ENCODE measurements at regions not wholly inside any gene's neighbourhood (a gene's known extent, or its start where the extent isn't known, plus 50 kb on each side); places are given as distances from the start of the nearest gene placed in this dataset.

DNA sequence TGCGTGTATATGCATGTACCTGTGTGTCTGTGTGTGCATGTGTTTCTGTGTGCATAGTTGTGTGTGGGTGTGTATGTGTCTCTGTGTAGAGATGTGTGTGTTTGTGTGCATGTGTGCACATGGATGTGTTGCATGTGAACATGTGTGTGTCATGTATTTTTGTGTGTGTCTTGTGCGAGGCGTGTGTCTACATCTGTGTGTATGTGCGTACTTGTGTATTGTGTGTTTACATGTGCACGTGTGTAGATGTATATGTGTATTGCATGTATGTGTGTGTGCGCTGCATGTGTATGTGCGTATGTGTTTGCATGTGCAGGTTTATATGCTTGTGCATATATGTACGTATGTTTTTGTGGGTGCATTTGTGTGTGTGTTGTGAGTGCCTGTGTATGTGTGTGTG, 735.2 kb downstream of the GALR1 start:
- DNase-seq (ENCODE audit: low read depth) = no peak

DNA sequence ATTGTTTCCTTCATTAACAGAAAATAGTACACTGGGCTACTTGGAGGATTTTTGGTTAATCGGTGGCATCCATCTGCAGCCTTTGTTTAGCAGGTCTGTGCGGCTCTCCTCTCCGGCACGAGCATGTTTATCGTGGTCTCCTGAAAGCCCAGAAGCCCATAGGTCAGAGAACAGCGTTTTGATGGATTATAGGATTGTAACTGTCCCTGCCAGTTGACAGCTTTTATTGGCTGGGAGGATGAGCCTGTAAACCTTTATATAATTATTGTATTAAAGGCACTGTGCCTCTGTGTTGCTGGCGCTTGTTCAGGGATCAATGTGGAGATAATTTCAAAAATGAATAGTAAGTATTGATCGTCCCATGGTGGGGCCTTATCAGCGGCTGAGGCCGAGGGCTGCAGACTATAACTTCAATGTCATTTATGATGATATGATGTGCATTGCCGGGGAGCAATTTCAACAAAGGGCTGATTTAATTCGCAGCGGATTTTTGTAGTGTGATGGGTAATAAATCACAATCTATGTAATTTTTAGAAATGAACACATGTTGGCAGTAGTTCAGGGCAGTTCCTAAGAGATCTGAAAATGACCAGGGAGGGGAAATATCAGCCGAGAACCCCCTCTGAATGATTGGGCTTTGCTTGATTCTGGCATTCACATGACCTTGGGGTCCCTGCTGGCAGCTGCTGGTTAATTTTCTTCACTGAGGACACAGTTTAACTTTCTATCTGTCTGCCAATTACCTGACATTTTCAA, 736.1 kb downstream of the GALR1 start:
- DNase-seq (ENCODE audit: low read depth) = no peak

DNA sequence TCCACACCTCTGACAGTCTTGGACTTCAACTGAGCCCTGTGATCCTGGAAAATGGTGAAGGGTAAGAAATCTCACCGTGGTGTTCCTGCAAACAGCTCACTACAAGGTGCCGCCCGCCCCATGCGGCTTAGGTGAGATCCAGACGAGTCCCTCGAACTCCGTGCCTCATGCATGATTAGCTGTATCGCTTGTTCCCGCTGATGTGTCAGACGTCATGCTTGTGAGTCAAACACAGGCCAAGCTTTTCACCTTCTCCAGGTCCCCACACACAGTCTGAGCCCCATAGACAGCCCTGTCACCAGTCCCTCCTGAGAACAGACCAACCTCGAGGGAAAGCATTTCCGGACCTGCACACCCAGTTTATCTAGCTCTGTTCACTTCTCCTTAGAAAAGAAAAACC, 740.5 kb downstream of the GALR1 start:
- DNase-seq (ENCODE audit: low read depth) = peak; percentile 61

DNA sequence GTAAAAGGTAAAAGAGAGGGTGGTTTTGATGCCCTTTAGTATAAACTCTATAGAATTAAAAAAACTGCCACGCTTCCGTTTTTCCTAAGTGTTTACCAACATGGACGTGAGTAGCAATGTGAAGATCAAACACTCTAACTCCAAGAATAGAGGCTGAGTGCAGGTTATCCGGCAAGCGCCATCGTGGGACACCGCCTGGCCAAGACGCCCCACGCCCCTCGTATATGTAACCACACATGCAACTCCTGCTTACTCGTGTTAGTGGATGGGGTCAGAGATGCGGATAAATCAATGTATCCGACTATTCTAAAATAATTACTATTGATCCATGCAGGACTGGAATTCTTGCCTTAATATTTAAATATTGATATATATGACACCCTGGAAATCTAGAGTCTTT, 741.3 kb downstream of the GALR1 start:
- DNase-seq (ENCODE audit: low read depth) = no peak

DNA sequence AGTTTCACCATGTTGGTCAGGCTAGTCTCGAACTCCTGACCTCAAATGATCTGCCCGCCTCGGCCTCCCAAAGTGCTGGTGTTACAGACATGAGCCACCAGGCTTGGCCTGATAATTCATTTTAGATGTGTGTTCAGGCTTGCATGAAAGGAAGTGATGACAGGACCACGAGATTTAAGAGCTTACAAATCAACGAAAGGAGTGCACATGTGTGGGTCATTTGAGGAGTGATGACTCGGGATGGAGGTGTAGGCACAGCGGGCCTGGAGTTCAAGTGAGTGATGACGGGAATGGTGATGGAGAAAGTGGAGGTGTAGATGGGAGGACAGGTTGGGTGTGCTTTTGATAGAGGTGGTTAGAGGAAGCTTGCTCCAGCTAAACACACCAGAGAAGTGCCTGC, 742.4 kb downstream of the GALR1 start:
- DNase-seq (ENCODE audit: low read depth) = peak; percentile 44

DNA sequence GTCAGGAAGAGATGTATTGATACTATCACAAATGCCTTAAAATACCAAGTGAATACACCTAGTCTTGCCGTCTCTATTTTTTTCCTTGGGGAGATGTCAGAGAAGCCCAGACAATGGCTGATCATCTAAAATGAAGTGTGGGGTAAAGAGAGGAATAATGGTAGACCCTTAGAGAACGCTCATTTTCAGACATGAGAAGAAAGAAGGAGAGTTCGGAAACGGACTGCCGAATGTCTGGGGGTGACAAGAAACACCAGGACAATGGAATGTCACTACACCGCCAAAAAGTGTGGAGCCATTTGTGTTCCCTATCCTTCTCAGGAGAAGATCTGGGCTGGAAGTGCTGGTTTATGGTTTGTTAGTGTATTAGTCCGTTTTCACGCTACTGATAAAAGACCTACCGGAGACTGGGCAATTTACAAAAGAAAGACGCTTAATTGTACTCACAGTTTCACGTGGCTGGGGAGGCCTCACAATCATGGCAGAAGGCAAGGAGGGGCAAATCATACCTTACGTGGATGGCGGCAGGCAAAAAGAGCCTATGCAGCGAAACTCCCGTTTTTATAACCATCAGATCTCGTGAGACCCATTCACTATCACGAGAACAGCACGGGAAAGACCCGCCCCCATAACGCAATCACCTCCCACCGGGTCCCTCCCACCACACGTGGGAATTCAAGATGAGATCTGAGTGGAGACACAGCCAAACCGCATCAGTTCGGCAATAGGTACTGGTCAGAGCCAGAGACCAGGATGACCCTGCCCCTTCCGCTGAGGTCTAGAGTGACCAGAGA, 743.7 kb downstream of the GALR1 start:
- peak; percentile 75 for DNase-seq (ENCODE audit: low read depth)

DNA sequence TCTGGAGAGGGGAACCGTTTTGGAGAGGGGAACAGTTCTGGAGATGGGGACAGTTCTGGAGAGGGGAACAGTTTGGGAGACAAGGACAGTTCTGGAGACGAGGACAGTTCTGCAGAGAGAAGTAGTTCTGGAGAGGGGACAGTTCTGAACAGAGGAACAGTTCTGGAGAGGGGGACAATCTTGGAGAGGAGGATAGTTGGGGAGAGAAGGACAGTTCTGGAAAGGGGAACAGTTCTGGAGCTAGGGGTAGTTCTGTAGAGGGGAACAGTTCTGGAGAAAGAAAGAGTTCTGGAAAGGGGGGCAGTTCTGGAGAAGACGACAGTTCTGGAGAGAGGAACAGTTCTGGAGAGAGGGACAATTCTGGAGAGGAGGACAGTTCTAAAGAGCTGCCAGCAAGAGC, 745.9 kb downstream of the GALR1 start:
- no peak for DNase-seq (ENCODE audit: low read depth)

DNA sequence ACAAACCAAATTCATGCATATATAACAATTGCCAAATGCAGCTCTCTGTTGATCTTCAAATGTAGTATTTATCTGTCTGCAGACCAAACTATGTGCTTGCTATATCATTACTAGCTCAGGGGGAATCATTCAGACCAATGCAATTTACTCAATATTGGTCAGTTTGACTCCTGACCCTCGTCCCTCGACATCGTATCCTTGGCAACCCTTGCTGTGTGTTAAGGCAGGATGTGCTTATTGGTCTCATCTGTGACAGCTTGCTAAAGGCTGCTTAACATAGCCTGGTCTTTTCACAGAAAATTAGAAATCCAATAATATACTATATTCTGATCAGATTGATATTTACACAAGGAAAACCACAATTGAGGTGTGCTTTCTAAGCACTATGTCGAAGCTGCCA, 747.1 kb downstream of the GALR1 start:
- DNase-seq (ENCODE audit: low read depth) = no peak

DNA sequence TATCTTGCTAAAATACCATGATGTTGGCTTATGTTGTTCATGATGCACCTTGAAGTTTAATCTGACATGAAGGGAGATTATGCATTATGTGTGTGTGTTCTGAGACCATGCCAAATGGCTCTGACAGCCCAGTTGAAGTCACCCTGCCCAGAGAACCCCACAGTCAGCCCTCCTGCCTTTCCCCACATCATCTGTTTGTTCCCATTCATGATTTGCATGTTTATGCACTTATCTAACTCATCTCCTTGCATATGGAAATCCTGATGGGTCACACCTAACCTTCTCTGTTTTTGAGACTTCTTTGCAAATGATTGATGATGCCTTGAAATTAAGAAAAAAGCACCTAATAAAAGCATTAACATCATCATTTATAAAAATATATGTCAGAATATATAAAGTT, 752.2 kb downstream of the GALR1 start:
- no peak for DNase-seq (ENCODE audit: low read depth)

DNA sequence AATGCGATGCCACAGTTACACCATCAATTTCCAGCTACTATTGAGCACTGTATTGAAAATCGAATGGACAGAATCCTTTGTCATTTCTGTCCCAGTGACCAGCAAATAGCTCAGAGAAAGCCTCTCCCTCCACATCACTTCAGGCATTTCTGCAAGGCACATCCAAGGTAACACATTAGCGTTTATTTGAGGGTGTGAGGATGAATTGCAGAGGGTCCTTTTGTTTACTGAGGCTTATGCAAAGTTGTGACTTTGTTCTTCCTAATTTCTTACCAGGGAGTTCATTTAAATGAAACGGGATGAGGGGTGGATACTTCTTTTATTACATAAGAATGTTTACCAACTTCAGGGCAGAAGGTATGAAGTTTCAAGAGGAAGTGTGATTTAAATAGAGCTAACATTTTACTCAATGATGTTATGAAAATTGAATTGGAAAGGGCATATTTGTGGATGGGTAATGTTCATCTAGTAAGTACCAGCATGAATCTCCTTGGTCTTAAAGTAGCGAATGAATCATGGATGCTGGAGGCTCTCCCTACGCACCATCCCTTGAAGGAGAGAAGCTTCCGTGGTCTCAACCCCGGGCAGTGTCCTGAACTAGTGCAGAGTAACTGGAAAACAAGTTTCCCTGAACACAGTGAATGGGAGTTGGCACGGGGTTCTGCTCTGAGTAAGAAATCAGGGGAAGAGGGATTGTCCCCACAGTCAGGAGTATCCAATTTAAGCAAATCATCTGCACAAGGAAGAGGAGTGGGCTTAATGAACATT, 756.5 kb downstream of the GALR1 start:
- DNase-seq (ENCODE audit: low read depth) = no peak

DNA sequence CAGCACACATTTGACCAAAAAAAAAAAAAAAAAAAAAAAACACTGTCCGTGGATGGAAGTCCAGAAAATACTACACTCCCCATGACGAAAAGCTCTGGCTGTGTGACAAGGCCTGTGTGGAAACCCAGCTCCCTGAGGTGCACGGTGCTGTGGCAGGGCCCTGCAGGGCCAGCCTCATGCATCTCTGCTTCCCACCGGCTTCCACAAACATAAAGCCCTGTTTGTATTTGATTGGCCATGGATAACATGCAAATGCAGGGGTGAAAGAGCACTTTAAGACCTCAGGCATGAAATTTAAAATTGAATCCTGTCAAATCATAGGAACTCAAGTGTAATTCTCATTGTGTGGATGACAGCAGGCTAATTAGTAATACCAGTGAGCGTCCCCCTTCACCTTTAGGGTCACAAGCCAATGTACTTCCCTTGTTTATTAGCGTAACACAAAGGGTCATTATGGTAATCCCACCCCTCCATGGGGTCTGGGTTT, 757.2 kb downstream of the GALR1 start:
- no peak for DNase-seq (ENCODE audit: low read depth)

DNA sequence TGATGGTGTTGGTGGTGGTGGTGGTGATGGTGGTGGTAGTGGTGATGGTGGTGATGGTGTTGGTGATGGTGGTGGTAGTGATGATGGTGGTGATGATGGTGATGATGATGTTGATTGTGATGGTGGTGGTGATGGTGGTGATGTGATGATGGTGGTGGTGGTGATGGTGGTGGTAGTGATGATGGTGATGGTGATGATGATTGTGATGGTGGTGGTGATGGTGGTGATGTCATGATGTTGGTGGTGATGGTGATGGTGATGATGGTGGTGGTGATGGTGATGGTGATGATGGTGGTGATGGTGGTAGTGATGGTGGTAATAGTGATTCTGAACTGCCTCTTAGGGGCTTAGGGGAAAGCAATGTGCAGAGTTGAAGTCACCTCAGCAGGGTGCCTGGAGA, 760.7 kb downstream of the GALR1 start:
- DNase-seq (ENCODE audit: low read depth) = no peak

DNA sequence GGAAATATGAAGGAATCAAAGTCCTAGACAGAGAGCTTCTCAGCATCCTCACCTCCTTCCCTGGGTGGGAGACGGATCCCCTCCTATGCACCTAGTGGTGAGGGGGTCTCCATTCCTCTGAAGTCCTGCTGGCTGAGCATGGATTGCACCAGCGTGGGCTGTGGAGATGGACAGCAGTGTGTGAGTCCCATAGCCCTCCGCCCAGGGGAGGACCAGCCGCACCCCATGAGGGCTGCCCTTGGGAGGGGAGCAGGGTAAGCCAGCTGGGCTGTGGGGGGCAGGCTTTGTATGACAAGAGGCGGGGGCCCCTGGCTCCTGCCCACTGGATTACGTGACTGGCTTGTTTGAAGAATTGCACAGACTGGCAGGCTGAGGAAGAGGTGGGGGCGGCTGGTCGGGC, 768.2 kb downstream of the GALR1 start:
- DNase-seq (ENCODE audit: low read depth) = no peak

DNA sequence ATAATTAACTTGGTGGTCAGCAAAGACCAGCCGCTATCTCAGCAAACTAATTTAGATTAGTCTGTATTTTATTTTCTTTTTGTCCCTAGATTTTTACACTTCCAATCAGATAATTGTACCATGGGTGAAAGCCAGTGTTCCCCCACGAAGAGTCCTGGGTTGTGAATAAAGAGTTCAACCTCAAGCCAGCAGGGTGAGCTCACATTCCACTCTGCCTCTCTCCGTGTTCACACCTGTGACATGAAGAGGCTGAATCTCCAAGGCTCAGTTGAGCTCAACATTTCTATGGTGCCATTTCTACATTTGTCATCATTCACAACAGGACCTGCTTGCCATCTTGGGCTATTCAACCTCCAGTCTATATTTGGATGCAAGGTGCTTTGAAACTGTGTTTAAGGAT, 771.5 kb downstream of the GALR1 start:
- no peak for DNase-seq (ENCODE audit: low read depth)

DNA sequence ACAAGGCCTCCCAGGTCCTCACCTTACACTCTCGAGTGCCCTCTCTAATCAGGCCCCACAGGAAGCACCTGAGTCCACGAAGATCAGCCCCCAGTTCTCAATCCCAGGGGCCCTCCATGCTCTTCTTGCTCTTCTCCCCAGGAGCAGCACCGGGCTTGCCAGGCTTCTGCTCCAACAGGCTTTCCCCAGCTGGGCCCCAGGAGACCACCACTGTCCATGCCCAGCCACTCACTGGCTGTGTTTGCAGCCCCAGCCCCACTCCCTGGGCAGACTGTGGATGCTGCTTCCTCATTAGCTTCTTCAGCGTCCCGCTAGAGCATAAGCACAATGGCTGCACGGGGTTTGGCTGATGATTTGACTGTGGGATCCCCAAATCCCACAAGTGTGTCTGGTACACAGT, 781.9 kb downstream of the GALR1 start:
- no peak for DNase-seq (ENCODE audit: low read depth)

DNA sequence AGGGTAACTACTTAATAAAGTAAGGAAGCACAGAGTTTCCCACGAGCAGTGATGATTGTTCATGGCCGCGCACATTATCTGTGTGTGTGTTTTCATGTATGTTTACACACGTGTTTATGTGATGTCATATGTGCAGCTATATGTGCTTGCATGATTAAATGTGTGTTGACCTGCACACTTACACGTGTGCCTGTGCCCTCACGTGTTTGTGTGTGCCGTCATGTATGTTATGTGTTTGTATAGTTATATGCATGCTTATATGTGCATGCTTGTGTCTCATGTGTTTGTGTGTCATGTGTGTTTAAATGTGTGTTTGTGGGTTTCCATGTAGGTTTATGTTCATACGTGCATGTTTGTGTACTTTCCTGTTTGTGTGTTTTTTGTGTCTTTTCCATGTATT, 782.3 kb downstream of the GALR1 start:
- DNase-seq (ENCODE audit: low read depth) = no peak

DNA sequence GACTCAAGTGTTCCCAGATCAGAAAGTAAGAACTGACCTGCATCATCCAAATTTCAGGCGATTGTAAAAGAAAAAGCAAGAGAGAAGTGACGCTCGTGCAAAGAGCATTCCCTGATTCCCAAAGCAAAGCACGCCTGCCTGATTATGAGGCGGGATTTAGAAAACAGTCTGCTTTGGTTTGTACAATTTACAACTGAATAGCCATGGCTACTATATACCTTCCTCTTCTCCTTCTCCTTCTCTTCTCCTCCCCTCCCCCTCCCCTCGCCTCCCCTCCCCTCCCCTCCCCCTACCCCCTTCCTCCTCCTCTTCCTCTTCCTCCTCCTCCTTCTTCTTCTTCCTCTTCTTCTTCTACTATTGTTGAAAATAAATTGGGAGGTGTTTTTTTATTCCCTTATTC, 782.9 kb downstream of the GALR1 start:
- no peak for DNase-seq (ENCODE audit: low read depth)

DNA sequence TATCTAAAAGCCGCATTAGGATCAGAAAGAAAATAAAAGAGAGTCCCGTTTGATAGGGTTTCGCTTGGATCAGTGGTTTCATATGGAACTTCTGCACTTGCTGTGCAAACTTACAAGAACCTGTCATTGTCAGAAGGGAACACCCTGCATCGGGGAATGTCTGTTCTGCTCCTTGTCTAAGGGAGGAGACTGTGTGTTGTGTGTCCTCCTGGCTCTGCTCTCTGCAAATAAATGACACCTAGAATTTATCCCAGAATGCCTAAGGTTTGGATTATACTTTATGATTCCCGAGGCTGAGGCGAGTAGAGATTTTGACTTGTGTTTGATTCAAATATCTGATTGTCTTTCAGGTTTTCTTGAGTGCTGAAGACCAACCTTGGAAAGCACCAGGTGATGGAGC, 785.1 kb downstream of the GALR1 start:
- no peak for DNase-seq (ENCODE audit: low read depth)

DNA sequence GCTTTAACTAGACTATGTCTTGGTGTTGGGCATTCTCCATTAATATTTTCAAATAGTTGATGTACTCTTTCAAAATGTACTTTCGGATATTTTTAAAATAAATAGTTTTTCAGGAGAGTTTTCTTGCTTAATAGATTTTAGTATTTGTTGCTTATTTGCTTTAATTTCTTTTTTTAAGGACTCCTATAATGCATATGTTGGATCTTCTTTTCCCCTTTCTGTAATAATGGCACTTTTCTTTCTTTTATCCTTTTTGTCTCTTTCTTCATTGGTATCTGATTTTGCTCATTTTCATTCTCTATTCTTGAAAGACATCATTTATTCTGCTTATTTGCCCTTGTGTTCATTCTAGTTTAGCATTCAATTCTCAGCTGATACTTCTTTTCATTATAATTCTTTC, 791.6 kb downstream of the GALR1 start:
- DNase-seq (ENCODE audit: low read depth) = no peak

DNA sequence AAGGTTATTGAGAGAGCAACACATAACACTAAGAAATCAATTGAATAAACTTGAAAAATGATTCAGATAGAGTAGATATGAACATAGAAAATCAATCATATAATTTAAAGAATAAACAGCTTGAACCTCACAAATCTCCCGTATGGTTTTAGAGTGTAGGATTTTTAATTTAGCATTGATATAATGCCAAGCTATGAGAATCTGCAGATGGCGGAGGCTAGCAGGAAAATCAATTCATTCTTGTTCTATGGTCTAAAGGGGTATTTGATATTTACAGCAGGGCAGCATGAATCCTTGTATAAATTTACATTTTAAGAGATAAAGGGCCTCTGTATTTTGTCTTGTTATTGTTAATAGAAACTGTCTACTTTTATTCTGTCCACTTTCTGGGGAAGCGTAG, 797.0 kb downstream of the GALR1 start:
- DNase-seq (ENCODE audit: low read depth) = no peak

DNA sequence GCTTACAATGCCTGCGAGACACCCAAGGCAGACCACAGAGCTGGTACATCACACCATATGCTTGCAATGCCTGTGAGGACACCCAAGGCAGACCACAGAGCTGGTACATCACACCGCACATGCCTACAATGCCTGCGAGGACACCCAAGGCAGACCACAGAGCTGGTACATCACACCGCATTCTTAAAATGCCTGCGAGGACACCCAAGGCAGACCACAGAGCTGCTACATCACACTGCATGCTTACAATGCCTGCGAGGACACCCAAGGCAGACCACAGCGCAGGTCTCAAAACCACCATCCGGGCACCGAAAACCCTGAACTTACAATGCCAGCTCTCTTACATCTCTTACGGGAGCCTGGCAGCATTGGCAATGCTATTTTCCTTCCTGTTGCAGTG, 799.6 kb downstream of the GALR1 start:
- DNase-seq (ENCODE audit: low read depth) = peak; percentile 8

DNA sequence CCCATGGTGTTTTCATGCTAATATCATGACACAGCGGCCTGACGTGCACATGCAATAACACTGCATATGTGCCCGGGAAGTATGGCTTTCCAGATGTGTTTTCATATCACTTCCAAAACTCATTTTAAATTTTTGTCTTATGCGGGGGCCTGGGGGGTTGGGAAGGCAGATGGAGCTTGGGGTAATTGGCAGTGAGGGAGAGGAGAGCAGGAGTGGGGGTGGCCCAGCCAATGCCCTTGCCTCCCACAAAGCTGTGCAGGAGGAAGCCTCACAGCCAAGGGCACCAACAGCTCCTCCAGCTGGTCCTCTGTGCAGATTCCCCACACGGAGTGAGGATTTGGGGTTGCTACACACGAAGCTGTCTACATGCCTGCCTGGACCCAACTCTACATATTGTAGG, 805.2 kb downstream of the GALR1 start:
- DNase-seq (ENCODE audit: low read depth) = no peak

DNA sequence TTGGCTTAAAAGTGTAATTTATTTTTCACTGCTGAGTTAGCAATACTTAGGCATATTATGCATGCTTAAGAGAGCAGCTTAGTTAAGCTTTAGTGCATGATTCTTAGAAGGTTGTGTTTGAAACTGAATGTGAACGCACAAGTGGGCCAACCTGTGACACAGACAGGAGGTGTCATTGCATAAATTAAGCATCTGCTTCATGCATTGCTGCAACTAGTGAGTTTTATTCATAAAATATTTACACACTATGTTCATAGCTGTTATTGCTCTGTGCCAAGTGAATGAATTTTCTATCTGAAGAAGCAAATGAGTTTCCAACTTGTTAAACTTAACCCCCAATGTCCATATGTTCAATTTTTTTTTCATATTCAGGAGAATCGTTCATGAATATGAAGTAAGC, 806.4 kb downstream of the GALR1 start:
- DNase-seq (ENCODE audit: low read depth) = no peak

Measured in Daoy (cell line).